HepG2 (cell line): ENCODE measurements at regions not wholly inside any gene's neighbourhood (a gene's known extent, or its start where the extent isn't known, plus 50 kb on each side); places are given as distances from the start of the nearest gene placed in this dataset.

Experiments used
- ATAC-seq: fragments of 200-7000 bp; cut with Tn5 transposase; 3 replicates; pipeline ENCODE4 v1.9.1; 2020; ENCODE audit warnings: mild to moderate bottlenecking, moderate library complexity
- BruUV-seq: library from RNA; stranded (reverse); fragments of 400-500 nt; replicated peaks from 2 replicates; lab custom pipeline; 2021; lab: Mats Ljungman, UMichigan
- CTCF ChIA-PET: fragments of 300-600 bp; formaldehyde crosslinking; extraction: SDS; loops from one replicate; lab custom pipeline; 2021; ENCODE audit warnings: low total read pairs, inconsistent platforms, low intra/inter-chr PET ratio; lab: Yijun Ruan, JAX
- POLR2A ChIA-PET: fragments of 350-600 bp; sonication (Branson Sonifier 250); formaldehyde crosslinking; loops from one replicate; lab custom pipeline; 2020; ENCODE audit warnings: antibody characterized with exemption, inconsistent platforms; lab: Yijun Ruan, JAX
- DNase-seq: peaks from one replicate; pipeline ENCODE4 v3.0.0-alpha.2; 2015; ENCODE audit warnings: low spot score
- FAIRE-seq: peaks from 3 replicates; lab custom pipeline; 2011; peaks lifted over from hg19 to GRCh38; lab: Jason Lieb, UNC
- H2AFZ ChIP-seq: one replicate; pipeline ENCODE4 v1.6.1; 2011; ENCODE audit warnings: low read length, inconsistent platforms
- H3K27ac ChIP-seq: fragments of 300-600 bp; 3 replicates; pipeline ENCODE4 v1.8.0; 2011; ENCODE audit warnings: mixed run types, mild to moderate bottlenecking, mixed read lengths, low read length, inconsistent platforms; ENCODE audit not compliant: insufficient read depth; ENCODE audit errors: extremely low read length
- H3K27me3 ChIP-seq, 2 experiments: fragments of 200-600 bp in 1 of 2; 2 replicates in 1 of 2; 3 replicates in 1 of 2; pipeline versions ENCODE4 v1.6.0 to v1.8.0; 2011; ENCODE audit warnings: low read length in 2 of 2, mild to moderate bottlenecking in 2 of 2, moderate library complexity in 2 of 2, inconsistent platforms in 1 of 2; ENCODE audit not compliant: insufficient read depth in 2 of 2, control insufficient read depth in 1 of 2
- H3K36me3 ChIP-seq, 2 experiments: fragments of 200-600 bp in 1 of 2; replicated peaks in 1 of 2; 2 replicates in 1 of 2; 3 replicates in 1 of 2; pipeline versions ENCODE4 v1.5.1 to v1.8.0; 2011; ENCODE audit warnings: low read length in 2 of 2, inconsistent platforms in 1 of 2; ENCODE audit not compliant: insufficient read depth in 2 of 2, control insufficient read depth in 1 of 2
- H3K4me1 ChIP-seq: 2 replicates; pipeline ENCODE4 v1.5.1; 2012; ENCODE audit warnings: low read length, inconsistent platforms; ENCODE audit not compliant: insufficient read depth
- H3K4me2 ChIP-seq: 2 replicates; pipeline ENCODE4 v1.6.0; 2011; ENCODE audit warnings: low read depth, low read length, inconsistent platforms
- H3K4me3 ChIP-seq, 3 experiments: fragments of 200-600 bp in 1 of 3; sonication (generic), shearing (Covaris generic) in 1 of 3; replicated peaks in 1 of 3; 2 replicates each; pipeline ENCODE4 v1.5.1; 2011 to 2016; ENCODE audit warnings: low read length in 3 of 3, inconsistent platforms in 2 of 3, low read depth in 2 of 3, mild to moderate bottlenecking in 2 of 3, control low read depth in 1 of 3, mixed read lengths in 1 of 3; ENCODE audit not compliant: insufficient read depth in 1 of 3
- H3K79me2 ChIP-seq: one replicate; pipeline ENCODE4 v1.6.1; 2011; ENCODE audit warnings: low read length, inconsistent platforms; ENCODE audit not compliant: insufficient read depth
- H3K9ac ChIP-seq: 2 replicates; pipeline ENCODE4 v1.6.0; 2011; ENCODE audit warnings: mild to moderate bottlenecking, low read depth, low read length, inconsistent platforms; ENCODE audit not compliant: insufficient read depth
- H3K9me3 ChIP-seq: 2 replicates; pipeline ENCODE4 v1.5.1; 2012; ENCODE audit warnings: mild to moderate bottlenecking, low read length
- H4K20me1 ChIP-seq: 2 replicates; pipeline ENCODE4 v1.6.0; 2011; ENCODE audit warnings: inconsistent platforms, mild to moderate bottlenecking, low read length, moderate library complexity; ENCODE audit not compliant: insufficient read depth
- HOXA5 ChIP-seq: sonication (generic); formaldehyde crosslinking; IDR thresholded peaks from 2 replicates; pipeline ENCODE4 v1.4.0; 2020; ENCODE audit warnings: missing genetic modification reagents
- KDM5B ChIP-seq: sonication (generic); formaldehyde crosslinking; IDR thresholded peaks from 2 replicates; pipeline ENCODE4 v1.4.0; 2020; ENCODE audit warnings: missing genetic modification reagents, mild to moderate bottlenecking, borderline replicate concordance
- PTBP1 ChIP-seq: fragments of 200-400 bp; formaldehyde crosslinking; IDR thresholded peaks from 2 replicates; pipeline ENCODE4 v1.6.1; 2018; ENCODE audit warnings: low read length, low read depth; ENCODE audit not compliant: poor library complexity, severe bottlenecking
- SNRNP70 ChIP-seq: fragments of 200-400 bp; formaldehyde crosslinking; IDR thresholded peaks from 2 replicates; pipeline ENCODE4 v1.6.1; 2017; ENCODE audit warnings: mild to moderate bottlenecking, low read depth, low read length, moderate library complexity
- SOX5 ChIP-seq: IDR thresholded peaks from 2 replicates; pipeline ENCODE4 v1.6.1; 2016; ENCODE audit warnings: borderline replicate concordance
- SP5 ChIP-seq: IDR thresholded peaks from 2 replicates; pipeline ENCODE4 v1.6.1; 2016; ENCODE audit warnings: low read depth, borderline replicate concordance
- SRSF1 ChIP-seq: fragments of 200-400 bp; formaldehyde crosslinking; optimal IDR thresholded peaks from 2 replicates; pipeline ENCODE3; 2017; ENCODE audit warnings: mild to moderate bottlenecking, low read depth, low read length, moderate library complexity
- ZGPAT ChIP-seq: IDR thresholded peaks from 2 replicates; pipeline ENCODE4 v1.6.1; 2016; ENCODE audit warnings: mild to moderate bottlenecking
- ZMAT5 ChIP-seq: sonication (generic); formaldehyde crosslinking; IDR thresholded peaks from 2 replicates; pipeline ENCODE4 v1.5.0; 2020; ENCODE audit warnings: mild to moderate bottlenecking, low read depth, missing genetic modification reagents, borderline replicate concordance
- ZNF121 ChIP-seq: sonication (generic); formaldehyde crosslinking; IDR thresholded peaks from 2 replicates; pipeline ENCODE4 v1.5.0; 2020; ENCODE audit warnings: mild to moderate bottlenecking, missing genetic modification reagents
- ZNF383 ChIP-seq: sonication (generic); formaldehyde crosslinking; IDR thresholded peaks from 2 replicates; pipeline ENCODE4 v1.4.0; 2020; ENCODE audit warnings: missing genetic modification reagents, mild to moderate bottlenecking, borderline replicate concordance
- ZNF414 ChIP-seq: sonication (generic); formaldehyde crosslinking; IDR thresholded peaks from 2 replicates; pipeline ENCODE4 v1.5.0; 2020; ENCODE audit warnings: missing genetic modification reagents
- ZNF431 ChIP-seq: sonication (generic); formaldehyde crosslinking; IDR thresholded peaks from 2 replicates; pipeline ENCODE4 v1.9.0; 2022; ENCODE audit warnings: missing genetic modification reagents, low read depth, mild to moderate bottlenecking, borderline replicate concordance
- ZNF792 ChIP-seq: IDR thresholded peaks from 2 replicates; pipeline ENCODE4 v1.6.1; 2016
- WGBS: methylation state at CpG from one replicate; pipeline ENCODE4 v1.1.6; 2017; ENCODE audit warnings: low lambda C conversion rate; 5-methylcytosine and 5-hydroxymethylcytosine counted together
- in situ Hi-C: cut with HindIII; loops from 2 replicates; pipeline ENCODE4 v1.10.0; 2017; ENCODE audit warnings: low pct_unique_long_range_greater_than_20kb; ENCODE audit not compliant: extremely low pct_ligation_motif_present
- intact Hi-C: fragments of 100-400 bp; cut with micrococcal nuclease; formaldehyde crosslinking; loops from one replicate; pipeline ENCODE4 v1.10.0; 2022; ENCODE audit not compliant: unreplicated experiment

GRCh38 chr20:40326784-40327183 is 362.3 kb downstream of the MAFB start (continued):
- no peak for TF ChIP-seq SOX5 (CRISPR knock-in tag)
- TF ChIP-seq ZGPAT = no peak
- no peak for TF ChIP-seq ZNF383 (CRISPR knock-in tag)
- TF ChIP-seq HOXA5 (CRISPR knock-in tag) = no peak
- no peak for TF ChIP-seq ZNF431 (CRISPR knock-in tag)

GRCh38 chr20:40325006-40325568 is 363.9 kb downstream of the MAFB start:
- Histone ChIP-seq H3K27ac (no peak overlapping the region), H3K9ac (no peak overlapping the region), H3K4me3 (no peak overlapping the region), H3K36me3 (no peaks in the 10 kb centered on the region), H3K27me3 (no peaks in the 10 kb centered on the region), H3K4me2 (no peak overlapping the region), H2AFZ (no peak overlapping the region), H3K4me1 (no peaks in the 10 kb centered on the region), H4K20me1 (no peaks in the 10 kb centered on the region), H3K79me2 (no peaks in the 10 kb centered on the region), H3K9me3 (no peaks in the 10 kb centered on the region)
- ChIA-PET POLR2A (no interaction called here), CTCF (no interaction called here)
- FAIRE-seq (no peak), ATAC-seq (no peak), DNase-seq (no peak)
- intact Hi-C loops (no loop called here), in situ Hi-C loops (no loop called here)
- WGBS = 3% methylated on average over 2 of the region's 2 CpGs
- BruUV-seq = no TSS peak
- TF ChIP-seq KDM5B (CRISPR knock-in tag) (no peak), ZNF414 (no peak), SNRNP70 (no peak), ZNF121 (no peak), ZNF792 (CRISPR knock-in tag) (no peak), SRSF1 (no peak), SP5 (CRISPR knock-in tag) (no peak), PTBP1 (no peak), ZMAT5 (CRISPR knock-in tag) (no peak)
